Activated naive CD8-positive, alpha-beta T cell treated with anti-CD3 and anti-CD28 coated beads, Interleukin-2, amount 50 U/mL, for 24 hours (primary cell): ENCODE measurements at regions not wholly inside any gene's neighbourhood (a gene's known extent, or its start where the extent isn't known, plus 50 kb on each side); places are given as distances from the start of the nearest gene placed in this dataset.

ENCODE experiments used
- ATAC-seq: fragments of 150-1000 bp; cut with Tn5 transposase; one replicate; pipeline ENCODE4 v1.10.0; 2021
- DNase-seq: peaks from one replicate; pipeline ENCODE4 v3.0.0; 2021
- H3K27ac Mint-ChIP-seq: one replicate; pipeline ENCODE4 v1.8.0; 2021; ENCODE audit warnings: mild to moderate bottlenecking, mixed read lengths
- H3K27me3 Mint-ChIP-seq: one replicate; pipeline ENCODE4 v1.8.0; 2021; ENCODE audit warnings: mixed read lengths
- H3K36me3 Mint-ChIP-seq: one replicate; pipeline ENCODE4 v1.8.0; 2021; ENCODE audit warnings: low read depth, mixed read lengths
- H3K4me1 Mint-ChIP-seq: one replicate; pipeline ENCODE4 v1.8.0; 2021; ENCODE audit warnings: mixed read lengths
- H3K4me3 Mint-ChIP-seq: one replicate; pipeline ENCODE4 v1.8.0; 2021; ENCODE audit warnings: mild to moderate bottlenecking, moderate library complexity, mixed read lengths
- H3K9me3 Mint-ChIP-seq: one replicate; pipeline ENCODE4 v1.8.0; 2021; ENCODE audit warnings: mixed read lengths

DNA sequence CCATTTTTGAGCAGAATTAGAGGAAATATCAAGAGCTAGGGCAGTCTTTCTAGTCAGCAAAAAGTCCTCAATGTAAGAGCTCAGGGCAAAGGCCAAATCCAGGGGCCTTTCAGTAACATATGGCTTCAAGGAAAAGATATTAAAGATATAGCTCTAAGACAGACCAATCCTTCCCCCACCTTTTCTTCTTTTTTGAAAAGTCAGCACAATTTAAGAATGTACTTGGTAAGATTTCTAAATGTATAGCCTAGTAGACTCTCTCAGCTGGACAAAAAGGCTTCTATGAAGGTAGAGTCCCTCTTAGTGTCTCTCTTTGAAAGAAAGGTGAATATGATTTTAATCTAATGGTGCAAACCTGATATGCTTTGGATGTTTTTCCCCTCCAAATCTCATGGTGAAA, 515.7 kb downstream of the VRK1 start:
- Mint-ChIP-seq H3K4me1 (peaks cover 5% of the 10 kb centered on the region), H3K27ac (no peak overlapping the region), H3K27me3 (no peaks in the 10 kb centered on the region), H3K36me3 (no peaks in the 10 kb centered on the region), H3K9me3 (peaks cover 5% of the 10 kb centered on the region), H3K4me3 (no peak overlapping the region)
- no peak for ATAC-seq
- DNase-seq: no peak

GRCh38 chr14:97315790-97316189, 518.6 kb downstream of the VRK1 start:
- ATAC-seq: no peak

GRCh38 chr14:97318380-97318779, 521.2 kb downstream of the VRK1 start:
- Mint-ChIP-seq H3K27ac (no peak overlapping the region), H3K36me3 (no peaks in the 10 kb centered on the region), H3K4me3 (no peak overlapping the region), H3K27me3 (no peaks in the 10 kb centered on the region), H3K4me1 (no peaks in the 10 kb centered on the region), H3K9me3 (peaks cover 2% of the 10 kb centered on the region)
- no peak for ATAC-seq
- DNase-seq: no peak

More at GRCh38 chr14:97315790-97316189, 518.6 kb downstream of the VRK1 start:
- no peak for DNase-seq
- H3K9me3 Mint-ChIP-seq: peaks cover 5% of the 10 kb centered on the region
- H3K4me1 Mint-ChIP-seq: peaks cover 5% of the 10 kb centered on the region
- H3K36me3 Mint-ChIP-seq: no peaks in the 10 kb centered on the region
- H3K27ac Mint-ChIP-seq: no peak overlapping the region
- H3K27me3 Mint-ChIP-seq: no peaks in the 10 kb centered on the region
- H3K4me3 Mint-ChIP-seq: no peak overlapping the region

- ATAC-seq (no peak), DNase-seq (no peak)
- no peak overlapping the region for H3K4me3 Mint-ChIP-seq
- H3K27me3 Mint-ChIP-seq: no peaks in the 10 kb centered on the region
- H3K36me3 Mint-ChIP-seq: no peaks in the 10 kb centered on the region
- no peak overlapping the region for H3K27ac Mint-ChIP-seq
- H3K9me3 Mint-ChIP-seq: no peaks in the 10 kb centered on the region
- H3K4me1 Mint-ChIP-seq: no peaks in the 10 kb centered on the region
Observed at GRCh38 chr14:97319691-97320090, 522.5 kb downstream of the VRK1 start.

DNA sequence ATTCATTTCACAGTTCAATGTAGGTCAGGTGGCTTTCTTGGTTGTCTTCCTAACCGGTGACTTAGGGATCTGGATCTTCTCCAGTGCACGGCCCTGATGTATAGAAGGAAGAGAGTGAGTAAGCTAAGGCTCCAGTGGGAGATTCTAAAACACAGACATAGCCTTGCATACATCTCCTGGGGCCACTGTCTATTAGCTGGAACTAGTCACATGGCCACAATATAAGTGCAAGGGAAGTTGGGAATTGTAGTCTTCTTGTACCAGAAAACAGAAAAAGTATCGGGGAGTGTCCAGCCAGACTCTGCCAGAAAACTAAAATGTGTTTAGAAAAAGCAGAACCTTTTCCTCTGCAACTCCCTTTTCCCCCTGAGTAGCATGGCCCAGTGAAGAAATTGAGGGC, 531.6 kb downstream of the VRK1 start:
- DNase-seq (no peak), ATAC-seq (no peak)
- Mint-ChIP-seq H3K4me1 (peaks cover 21% of the 10 kb centered on the region), H3K4me3 (no peak overlapping the region), H3K27ac (no peak overlapping the region), H3K36me3 (no peaks in the 10 kb centered on the region), H3K9me3 (no peaks in the 10 kb centered on the region), H3K27me3 (no peaks in the 10 kb centered on the region)

GRCh38 chr14:97329701-97330100, 532.5 kb downstream of the VRK1 start:
- no peaks in the 10 kb centered on the region for H3K9me3 Mint-ChIP-seq
- no peak for ATAC-seq
- no peaks in the 10 kb centered on the region for H3K27me3 Mint-ChIP-seq
- no peaks in the 10 kb centered on the region for H3K36me3 Mint-ChIP-seq
- no peak overlapping the region for H3K4me3 Mint-ChIP-seq
- no peak for DNase-seq
- no peak overlapping the region for H3K27ac Mint-ChIP-seq
- H3K4me1 Mint-ChIP-seq: peaks cover 21% of the 10 kb centered on the region

DNA sequence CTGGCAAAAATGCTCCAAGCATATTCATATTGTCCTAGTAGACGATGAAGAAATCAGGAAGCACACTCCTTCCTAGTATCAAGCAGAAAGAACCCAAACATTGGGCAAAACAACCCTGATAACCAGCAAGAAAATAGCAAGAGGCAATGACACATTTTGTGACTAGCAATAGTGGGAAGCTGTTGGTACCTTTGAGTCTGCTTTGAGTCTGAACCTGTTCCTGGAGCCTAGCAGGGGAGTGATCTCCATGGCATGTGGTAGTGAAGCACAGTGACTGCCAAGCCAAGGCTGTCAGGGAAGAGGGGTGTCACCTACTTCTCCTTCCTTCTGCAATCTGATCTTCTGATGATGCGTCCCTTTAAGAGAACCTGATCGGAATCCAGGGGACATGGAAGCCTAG, 533.9 kb downstream of the VRK1 start:
- no peaks in the 10 kb centered on the region for H3K27me3 Mint-ChIP-seq
- H3K9me3 Mint-ChIP-seq: no peaks in the 10 kb centered on the region
- ATAC-seq (no peak), DNase-seq (no peak)
- no peak overlapping the region for H3K27ac Mint-ChIP-seq
- H3K36me3 Mint-ChIP-seq: no peaks in the 10 kb centered on the region
- H3K4me1 Mint-ChIP-seq: peaks cover 24% of the 10 kb centered on the region
- no peak overlapping the region for H3K4me3 Mint-ChIP-seq

DNA sequence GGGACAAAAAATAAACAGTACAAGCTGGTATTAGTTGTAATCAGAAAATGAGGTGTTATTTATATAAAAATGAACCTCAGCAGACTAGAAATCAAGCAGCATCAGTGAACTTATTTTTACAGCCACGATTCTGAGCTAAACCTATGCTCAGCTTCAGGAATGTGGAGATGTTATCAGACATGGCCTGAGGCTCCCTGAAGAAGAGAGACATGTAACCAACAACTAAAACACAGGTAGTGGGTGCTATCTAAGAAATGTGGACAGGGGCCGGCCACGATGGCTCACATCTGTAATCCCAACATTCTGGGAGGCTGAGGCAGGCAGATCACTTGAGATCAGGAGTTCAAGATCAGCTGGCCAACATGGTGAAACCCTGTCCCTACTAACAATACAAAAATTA, 534.3 kb downstream of the VRK1 start:
- Mint-ChIP-seq H3K9me3 (no peaks in the 10 kb centered on the region), H3K27me3 (no peaks in the 10 kb centered on the region)
- no peak for ATAC-seq

GRCh38 chr14:97336179-97336578, 539.0 kb downstream of the VRK1 start:
- Mint-ChIP-seq H3K9me3 (peaks cover 10% of the 10 kb centered on the region), H3K4me3 (no peak overlapping the region), H3K4me1 (peaks cover 23% of the 10 kb centered on the region), H3K27me3 (no peaks in the 10 kb centered on the region), H3K36me3 (no peaks in the 10 kb centered on the region), H3K27ac (no peak overlapping the region)
- DNase-seq: no peak
- ATAC-seq: no peak

More for the DNA sequence above, 534.3 kb downstream of the VRK1 start:
- peaks cover 28% of the 10 kb centered on the region for H3K4me1 Mint-ChIP-seq
- H3K4me3 Mint-ChIP-seq: no peak overlapping the region
- no peaks in the 10 kb centered on the region for H3K36me3 Mint-ChIP-seq
- H3K27ac Mint-ChIP-seq: no peak overlapping the region
- DNase-seq: no peak

DNA sequence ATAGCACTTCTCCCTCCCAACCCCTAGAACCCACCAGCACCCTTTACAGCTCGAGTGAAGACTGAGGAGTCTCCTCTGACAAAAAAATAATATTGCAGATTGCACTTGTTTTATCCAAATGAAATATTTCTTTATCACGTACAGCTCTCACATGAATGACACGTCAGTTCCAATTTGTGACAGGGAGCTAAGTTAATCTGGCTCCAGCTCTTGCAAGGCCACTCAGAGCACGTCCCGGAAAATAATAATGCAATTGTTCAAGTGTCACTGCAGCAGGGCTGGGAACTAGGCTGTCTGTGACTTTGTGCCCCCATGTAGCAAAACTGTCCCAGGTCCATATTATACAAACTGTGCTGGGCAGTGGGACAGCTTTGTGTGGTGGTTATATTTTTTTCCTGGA, 539.6 kb downstream of the VRK1 start:
- peaks cover 17% of the 10 kb centered on the region for H3K4me1 Mint-ChIP-seq
- peaks cover 16% of the 10 kb centered on the region for H3K9me3 Mint-ChIP-seq
- no peak for DNase-seq
- ATAC-seq: no peak
- H3K27ac Mint-ChIP-seq: no peak overlapping the region
- H3K4me3 Mint-ChIP-seq: no peak overlapping the region
- H3K36me3 Mint-ChIP-seq: no peaks in the 10 kb centered on the region
- H3K27me3 Mint-ChIP-seq: no peaks in the 10 kb centered on the region

- Mint-ChIP-seq H3K27ac (no peak overlapping the region), H3K9me3 (peaks cover 16% of the 10 kb centered on the region), H3K4me1 (peaks cover 14% of the 10 kb centered on the region), H3K36me3 (no peaks in the 10 kb centered on the region), H3K27me3 (no peaks in the 10 kb centered on the region), H3K4me3 (no peak overlapping the region)
- no peak for DNase-seq
- ATAC-seq: no peak
Observed at GRCh38 chr14:97337267-97337666, 540.1 kb downstream of the VRK1 start.

DNA sequence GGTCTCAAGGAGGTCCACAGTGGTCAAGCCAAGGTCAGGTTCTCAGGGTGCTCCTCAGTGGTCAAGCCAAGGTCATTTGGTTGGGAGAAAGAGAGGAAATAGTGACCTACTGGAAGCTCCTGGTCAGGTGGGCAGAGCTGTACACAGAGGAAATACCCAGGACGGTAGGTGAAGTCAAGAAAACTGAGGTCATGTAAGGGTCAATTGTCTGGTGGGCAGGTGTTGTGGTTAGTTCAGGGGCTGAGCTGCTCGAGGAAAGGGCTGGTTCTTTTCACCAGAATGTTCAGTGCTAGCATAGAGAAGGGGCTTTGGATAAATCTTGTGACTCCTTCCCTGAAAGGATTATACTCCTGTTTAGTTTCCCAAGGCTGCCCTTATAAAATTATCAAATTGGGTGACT, 540.5 kb downstream of the VRK1 start:
- ATAC-seq (no peak), DNase-seq (no peak)
- peaks cover 16% of the 10 kb centered on the region for H3K9me3 Mint-ChIP-seq
- no peak overlapping the region for H3K4me3 Mint-ChIP-seq
- H3K4me1 Mint-ChIP-seq: peaks cover 10% of the 10 kb centered on the region
- H3K27me3 Mint-ChIP-seq: no peaks in the 10 kb centered on the region
- no peak overlapping the region for H3K27ac Mint-ChIP-seq
- H3K36me3 Mint-ChIP-seq: no peaks in the 10 kb centered on the region

GRCh38 chr14:97344666-97345065, 547.5 kb downstream of the VRK1 start:
- H3K9me3 Mint-ChIP-seq: peaks cover 10% of the 10 kb centered on the region
- no peak overlapping the region for H3K4me3 Mint-ChIP-seq
- ATAC-seq (no peak), DNase-seq (no peak)
- no peaks in the 10 kb centered on the region for H3K4me1 Mint-ChIP-seq
- H3K27me3 Mint-ChIP-seq: no peaks in the 10 kb centered on the region
- H3K27ac Mint-ChIP-seq: no peak overlapping the region
- no peaks in the 10 kb centered on the region for H3K36me3 Mint-ChIP-seq

DNA sequence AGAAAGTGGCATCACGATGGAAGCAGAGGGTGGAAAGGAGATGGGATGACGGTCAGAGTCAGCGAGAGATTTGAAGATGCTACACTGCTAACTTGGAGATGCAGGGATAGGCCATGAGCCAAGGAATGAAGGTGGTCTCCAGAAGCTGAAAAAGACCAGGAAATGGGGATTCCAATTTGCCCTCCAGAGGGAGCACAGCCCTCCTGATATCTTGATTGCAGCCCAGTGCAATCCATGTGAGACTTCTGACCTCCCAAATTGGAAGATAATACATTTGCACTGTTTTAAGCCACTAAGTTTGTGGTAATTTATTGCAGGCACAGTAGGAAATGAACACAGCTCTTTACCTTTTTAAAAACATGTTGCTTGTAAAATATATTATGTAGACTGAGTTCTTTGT, 549.5 kb downstream of the VRK1 start:
- no peak overlapping the region for H3K4me3 Mint-ChIP-seq
- ATAC-seq (no peak), DNase-seq (no peak)
- no peaks in the 10 kb centered on the region for H3K36me3 Mint-ChIP-seq
- no peak overlapping the region for H3K27ac Mint-ChIP-seq
- H3K9me3 Mint-ChIP-seq: peaks cover under 1% of the 10 kb centered on the region
- H3K4me1 Mint-ChIP-seq: no peaks in the 10 kb centered on the region
- H3K27me3 Mint-ChIP-seq: no peaks in the 10 kb centered on the region

DNA sequence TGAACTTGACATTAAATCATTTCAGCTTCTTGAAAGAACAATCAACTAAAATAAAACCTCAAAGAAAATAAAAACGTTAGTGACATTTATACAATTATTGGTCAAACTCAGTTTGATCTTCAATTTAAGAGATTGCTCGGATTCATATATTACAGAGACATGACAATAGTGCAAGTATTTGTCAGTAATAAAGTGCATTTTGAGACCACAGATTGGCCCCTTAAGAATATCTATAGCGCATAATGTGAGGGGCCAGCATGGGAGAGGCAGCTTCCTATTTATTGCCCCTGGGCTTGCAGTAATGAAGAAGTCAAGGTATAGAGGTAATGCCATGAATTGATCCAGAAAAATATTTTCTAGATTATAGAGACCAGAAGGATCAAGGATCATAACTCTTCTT, 552.3 kb downstream of the VRK1 start:
- no peaks in the 10 kb centered on the region for H3K36me3 Mint-ChIP-seq
- peaks cover under 1% of the 10 kb centered on the region for H3K9me3 Mint-ChIP-seq
- DNase-seq (no peak), ATAC-seq (no peak)
- H3K4me3 Mint-ChIP-seq: no peak overlapping the region
- no peaks in the 10 kb centered on the region for H3K4me1 Mint-ChIP-seq
- no peaks in the 10 kb centered on the region for H3K27me3 Mint-ChIP-seq
- no peak overlapping the region for H3K27ac Mint-ChIP-seq

- DNase-seq (no peak), ATAC-seq (no peak)
- H3K27me3 Mint-ChIP-seq: no peaks in the 10 kb centered on the region
- no peak overlapping the region for H3K27ac Mint-ChIP-seq
- peaks cover 6% of the 10 kb centered on the region for H3K9me3 Mint-ChIP-seq
- no peaks in the 10 kb centered on the region for H3K4me1 Mint-ChIP-seq
- H3K4me3 Mint-ChIP-seq: no peak overlapping the region
- no peaks in the 10 kb centered on the region for H3K36me3 Mint-ChIP-seq
Observed at GRCh38 chr14:97349946-97350345, 552.8 kb downstream of the VRK1 start.
